OCI-LY1 (cell line): ENCODE measurements at regions not wholly inside any gene's neighbourhood (a gene's known extent, or its start where the extent isn't known, plus 50 kb on each side); places are given as distances from the start of the nearest gene placed in this dataset.

Source experiments
- H2AFZ ChIP-seq: fragments of 200-600 bp; sonication (generic), shearing (Covaris generic); 2 replicates; pipeline ENCODE4 v1.6.0; 2014; ENCODE audit warnings: antibody characterized with exemption, mild to moderate bottlenecking, low read length
- H3F3A ChIP-seq: fragments of 200-600 bp; sonication (generic), shearing (Covaris generic); 2 replicates; pipeline ENCODE4 v1.6.0; 2014; ENCODE audit warnings: mild to moderate bottlenecking, antibody characterized with exemption, low read length, moderate library complexity; ENCODE audit not compliant: insufficient read depth
- H3K27ac ChIP-seq: fragments of 200-600 bp; sonication (generic); 2 replicates; pipeline ENCODE4 v1.5.1; 2014; ENCODE audit warnings: low read length, mixed run types, mild to moderate bottlenecking, low read depth; ENCODE audit not compliant: poor library complexity, severe bottlenecking
- H3K27me3 ChIP-seq: fragments of 200-600 bp; sonication (generic); 2 replicates; pipeline ENCODE4 v1.6.0; 2014; ENCODE audit warnings: antibody characterized with exemption, mild to moderate bottlenecking, low read length, moderate library complexity; ENCODE audit not compliant: insufficient read depth
- H3K36me3 ChIP-seq: fragments of 200-600 bp; sonication (generic); 2 replicates; pipeline ENCODE4 v1.6.1; 2014; ENCODE audit warnings: mild to moderate bottlenecking, antibody characterized with exemption, low read length, moderate library complexity, mixed read lengths; ENCODE audit not compliant: insufficient read depth
- H3K4me1 ChIP-seq: fragments of 200-600 bp; sonication (generic); 2 replicates; pipeline ENCODE4 v1.5.1; 2014; ENCODE audit warnings: mild to moderate bottlenecking, low read length, moderate library complexity; ENCODE audit not compliant: insufficient read depth, severe bottlenecking
- H3K4me2 ChIP-seq: fragments of 200-600 bp; sonication (generic), shearing (Covaris generic); 2 replicates; pipeline ENCODE4 v1.6.1; 2014; ENCODE audit warnings: low read length
- H3K4me3 ChIP-seq: fragments of 200-600 bp; sonication (generic); 2 replicates; pipeline ENCODE4 v1.5.1; 2014; ENCODE audit warnings: low read length, low read depth, mild to moderate bottlenecking, mixed read lengths; ENCODE audit not compliant: poor library complexity, severe bottlenecking
- H3K79me2 ChIP-seq: fragments of 200-600 bp; shearing (Covaris generic); 2 replicates; pipeline ENCODE4 v1.6.1; 2016; ENCODE audit warnings: mixed run types, low read length, mixed read lengths; ENCODE audit not compliant: insufficient read depth
- H3K9ac ChIP-seq: fragments of 200-600 bp; sonication (generic), shearing (Covaris generic); 2 replicates; pipeline ENCODE4 v1.6.1; 2014; ENCODE audit warnings: mild to moderate bottlenecking, low read length, mixed read lengths
- H3K9me2 ChIP-seq: fragments of 200-600 bp; sonication (generic), shearing (Covaris generic); 2 replicates; pipeline ENCODE4 v1.6.1; 2014; ENCODE audit warnings: low read depth, mild to moderate bottlenecking, low read length, mixed read lengths
- H3K9me3 ChIP-seq: fragments of 200-600 bp; shearing (Covaris generic); 2 replicates; pipeline ENCODE4 v1.6.1; 2014; ENCODE audit warnings: low read length, mixed read lengths
- H4K20me1 ChIP-seq: fragments of 200-600 bp; sonication (generic), shearing (Covaris generic); 2 replicates; pipeline ENCODE4 v1.6.0; 2016; ENCODE audit warnings: mild to moderate bottlenecking, low read length; ENCODE audit not compliant: insufficient read depth
- CTCF ChIP-seq: fragments of 200-600 bp; sonication (generic), shearing (Covaris generic); IDR thresholded peaks from 2 replicates; pipeline ENCODE4 v1.5.1; 2017; ENCODE audit warnings: mild to moderate bottlenecking, antibody characterized with exemption, low read length, moderate library complexity, mixed read lengths
- EZH2 ChIP-seq: fragments of 200-600 bp; sonication (generic), shearing (Covaris generic); IDR thresholded peaks from 2 replicates; pipeline ENCODE4 v1.8.0; 2017; ENCODE audit warnings: borderline replicate concordance, mixed run types, mild to moderate bottlenecking, antibody characterized with exemption, low read length, moderate library complexity, mixed read lengths

GRCh38 chr18:73824671-73825070, 323.0 kb downstream of the FBXO15 start:
- H3K9me2 ChIP-seq, result no peaks in the 10 kb centered on the region
- H2AFZ ChIP-seq, result no peak overlapping the region
- H3K4me3 ChIP-seq, result no peak overlapping the region
- no peaks in the 10 kb centered on the region for H3K79me2 ChIP-seq
- no peaks in the 10 kb centered on the region for H3K27me3 ChIP-seq
- H3F3A ChIP-seq, result no peaks in the 10 kb centered on the region
- no peaks in the 10 kb centered on the region for H3K36me3 ChIP-seq
- no peaks in the 10 kb centered on the region for H3K4me1 ChIP-seq
- H3K9me3 ChIP-seq, result no peaks in the 10 kb centered on the region
- TF ChIP-seq CTCF (no peak), EZH2 (no peak)
- no peaks in the 10 kb centered on the region for H4K20me1 ChIP-seq
- H3K27ac ChIP-seq, result no peak overlapping the region
- no peak overlapping the region for H3K4me2 ChIP-seq
- H3K9ac ChIP-seq, result no peak overlapping the region

GRCh38 chr18:73812423-73812822, 335.2 kb downstream of the FBXO15 start:
- Histone ChIP-seq H3K9ac (no peak overlapping the region), H4K20me1 (no peaks in the 10 kb centered on the region), H2AFZ (no peak overlapping the region), H3K9me2 (no peaks in the 10 kb centered on the region), H3K9me3 (no peaks in the 10 kb centered on the region), H3K4me3 (no peak overlapping the region), H3K36me3 (no peaks in the 10 kb centered on the region), H3F3A (no peaks in the 10 kb centered on the region), H3K27ac (no peak overlapping the region), H3K4me2 (no peak overlapping the region), H3K27me3 (no peaks in the 10 kb centered on the region), H3K79me2 (no peaks in the 10 kb centered on the region), H3K4me1 (no peaks in the 10 kb centered on the region)
- no peak for TF ChIP-seq CTCF
- no peak for TF ChIP-seq EZH2

GRCh38 chr18:73807551-73808192, 340.0 kb downstream of the FBXO15 start:
- H3K4me2 ChIP-seq, result no peak overlapping the region
- H3K4me1 ChIP-seq, result no peaks in the 10 kb centered on the region
- no peak overlapping the region for H3K27ac ChIP-seq
- H3K9me3 ChIP-seq, result no peaks in the 10 kb centered on the region
- no peaks in the 10 kb centered on the region for H3K36me3 ChIP-seq
- H4K20me1 ChIP-seq, result no peaks in the 10 kb centered on the region
- no peaks in the 10 kb centered on the region for H3F3A ChIP-seq
- H3K9ac ChIP-seq, result no peak overlapping the region
- TF ChIP-seq CTCF (no peak), EZH2 (no peak)
- no peak overlapping the region for H3K4me3 ChIP-seq
- H2AFZ ChIP-seq, result no peak overlapping the region
- no peaks in the 10 kb centered on the region for H3K9me2 ChIP-seq
- H3K79me2 ChIP-seq, result no peaks in the 10 kb centered on the region
- 0 out of 2 replicates have a peak, but pooled peaks cover 2% of the 10 kb centered on the region for H3K27me3 ChIP-seq
